ENCODE measurements at regions not wholly inside any gene's neighbourhood (a gene's known extent, or its start where the extent isn't known, plus 50 kb on each side); places are given as distances from the start of the nearest gene placed in this dataset.

DNA sequence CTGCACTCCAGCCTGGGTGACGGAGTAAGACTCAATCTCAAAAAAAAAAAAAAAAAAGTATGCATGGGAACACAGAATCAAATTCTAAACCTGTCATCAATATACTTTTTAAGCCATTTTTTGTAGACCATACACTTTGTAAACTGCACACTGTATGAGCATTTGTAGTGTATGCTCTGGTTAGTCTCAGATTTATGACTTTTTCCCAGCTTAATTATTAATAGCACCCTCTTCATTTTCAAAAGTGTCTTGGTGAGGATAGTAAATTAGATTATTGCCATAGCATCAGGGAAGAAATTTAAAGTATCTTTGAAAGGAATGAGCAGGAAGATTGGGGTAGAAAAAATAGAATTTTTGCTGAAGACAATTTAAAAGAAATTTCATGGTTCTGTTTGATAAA, 330.8 kb upstream of the RSPO3 start:
- RAD21 ChIA-PET (ENCODE audit: unreplicated experiment) = interaction anchor here (0.6 kb wide), 1 partner anchor 427 kb away, joined by 3 read pairs; no protein-coding TSS in a partner anchor
- no peak for TF ChIP-seq IRF4 (IDR thresholded peaks at IDR 0.05; ENCODE audit: low read depth, low read length)
- no peak for TF ChIP-seq CREM (IDR thresholded peaks at IDR 0.05; ENCODE audit: low read depth)
- TF ChIP-seq, protein P1, sequence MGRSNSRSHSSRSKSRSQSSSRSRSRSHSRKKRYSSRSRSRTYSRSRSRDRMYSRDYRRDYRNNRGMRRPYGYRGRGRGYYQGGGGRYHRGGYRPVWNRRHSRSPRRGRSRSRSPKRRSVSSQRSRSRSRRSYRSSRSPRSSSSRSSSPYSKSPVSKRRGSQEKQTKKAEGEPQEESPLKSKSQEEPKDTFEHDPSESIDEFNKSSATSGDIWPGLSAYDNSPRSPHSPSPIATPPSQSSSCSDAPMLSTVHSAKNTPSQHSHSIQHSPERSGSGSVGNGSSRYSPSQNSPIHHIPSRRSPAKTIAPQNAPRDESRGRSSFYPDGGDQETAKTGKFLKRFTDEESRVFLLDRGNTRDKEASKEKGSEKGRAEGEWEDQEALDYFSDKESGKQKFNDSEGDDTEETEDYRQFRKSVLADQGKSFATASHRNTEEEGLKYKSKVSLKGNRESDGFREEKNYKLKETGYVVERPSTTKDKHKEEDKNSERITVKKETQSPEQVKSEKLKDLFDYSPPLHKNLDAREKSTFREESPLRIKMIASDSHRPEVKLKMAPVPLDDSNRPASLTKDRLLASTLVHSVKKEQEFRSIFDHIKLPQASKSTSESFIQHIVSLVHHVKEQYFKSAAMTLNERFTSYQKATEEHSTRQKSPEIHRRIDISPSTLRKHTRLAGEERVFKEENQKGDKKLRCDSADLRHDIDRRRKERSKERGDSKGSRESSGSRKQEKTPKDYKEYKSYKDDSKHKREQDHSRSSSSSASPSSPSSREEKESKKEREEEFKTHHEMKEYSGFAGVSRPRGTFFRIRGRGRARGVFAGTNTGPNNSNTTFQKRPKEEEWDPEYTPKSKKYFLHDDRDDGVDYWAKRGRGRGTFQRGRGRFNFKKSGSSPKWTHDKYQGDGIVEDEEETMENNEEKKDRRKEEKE (IDR thresholded peaks at IDR 0.05) = no peak
- TF ChIP-seq ZNF24 (IDR thresholded peaks at IDR 0.05) = no peak
- TF ChIP-seq HCFC1 (IDR thresholded peaks at IDR 0.05; ENCODE audit: low read length) = no peak
- TF ChIP-seq MEF2B (IDR thresholded peaks at IDR 0.05; ENCODE audit: partially characterized antibody, poor library complexity, severe bottlenecking) = no peak
- TF ChIP-seq NR2C2 (IDR thresholded peaks at IDR 0.05; ENCODE audit: borderline replicate concordance, control insufficient read depth, insufficient read length, low read depth) = no peak
- TF ChIP-seq ZNF384 (IDR thresholded peaks at IDR 0.05; ENCODE audit: borderline replicate concordance, low read depth, low read length) = no peak
- no peak for TF ChIP-seq IRF5 (IDR thresholded peaks at IDR 0.05; ENCODE audit: borderline replicate concordance)
- TF ChIP-seq LARP7 (IDR thresholded peaks at IDR 0.05) = no peak
- TF ChIP-seq EP300 (IDR thresholded peaks at IDR 0.05; ENCODE audit: borderline replicate concordance in 1 of 2, control insufficient read depth in 1 of 2, low read depth in 2 of 2, low read length in 2 of 2) = no peak
- no peak for TF ChIP-seq MTA2 (IDR thresholded peaks at IDR 0.05; ENCODE audit: low read depth)
- no peak for TF ChIP-seq WRNIP1 (IDR thresholded peaks at IDR 0.05; ENCODE audit: borderline replicate concordance, low read depth, low read length)
- Histone ChIP-seq H3K4me1 (ENCODE audit: control insufficient read depth, insufficient read depth, low read length) (no peaks in the 10 kb centered on the region), H2AFZ (ENCODE audit: control insufficient read depth, low read depth, low read length) (no peak overlapping the region), H3K27me3 (replicated peaks in 1 of 2; ENCODE audit: control insufficient read depth in 2 of 2, insufficient read depth in 2 of 2, low read length in 1 of 2) (no peaks in the 10 kb centered on the region), H3K9me3 (replicated peaks; ENCODE audit: control insufficient read depth, insufficient read depth, low read length) (no peaks in the 10 kb centered on the region), H3K4me3 (no peak overlapping the region), H3K36me3 (ENCODE audit: control insufficient read depth in 2 of 2, insufficient read depth in 2 of 2, low read length in 1 of 2) (no peaks in the 10 kb centered on the region), H3K79me2 (ENCODE audit: control insufficient read depth, insufficient read depth, low read length) (no peaks in the 10 kb centered on the region), H3K27ac (ENCODE audit: control insufficient read depth, insufficient read depth) (no peak overlapping the region), H3K9ac (ENCODE audit: control insufficient read depth, insufficient read depth, low read length) (no peak overlapping the region), H4K20me1 (ENCODE audit: control insufficient read depth, insufficient read depth) (no peaks in the 10 kb centered on the region), H3K4me2 (ENCODE audit: control insufficient read depth, insufficient read depth) (no peak overlapping the region)
- in situ Hi-C loops (cut with MboI) (no loop called here), intact Hi-C loops (cut with micrococcal nuclease; ENCODE audit: unreplicated experiment) (no loop called here)
- CTCF ChIA-PET = no interaction called here
- ATAC-seq = no peak
- POLR2A ChIA-PET = no interaction called here
- SMC1A ChIA-PET (ENCODE audit: uncharacterized antibody, unreplicated experiment) = no interaction called here
- no TSS peak for BruUV-seq (replicated peaks)
- no peak for FAIRE-seq
- 43% methylated on average over 1 of the region's 1 CpG for WGBS (ENCODE audit: insufficient coverage, insufficient replicate concordance, low lambda C conversion rate, missing lambda C conversion rate)
- DNase-seq (ENCODE audit: low read depth, low spot score) = no peak

All from GM12878 (cell line).